Stimulated activated CD8-positive, alpha-beta memory T cell treated with anti-CD3 and anti-CD28 coated beads, Interleukin-7, amount 100 ng/mL, for 48 hours (primary cell): ENCODE measurements at regions not wholly inside any gene's neighbourhood (a gene's known extent, or its start where the extent isn't known, plus 50 kb on each side); places are given as distances from the start of the nearest gene placed in this dataset.

Source experiments
- DNase-seq, 2 donors: peaks; one replicate each; pipeline ENCODE4 v3.0.0-alpha.2; 2020; ENCODE audit warnings: low read depth in 1 of 2; ENCODE audit errors: extremely low read depth in 1 of 2

GRCh38 chr5:155068616-155069100 is 55.1 kb downstream of the KIF4B start:
- no peak for DNase-seq

GRCh38 chr5:155069961-155070360 is 56.4 kb downstream of the KIF4B start:
- no peak for DNase-seq

- no peak for DNase-seq
Observed at GRCh38 chr5:155070781-155071180, 57.2 kb downstream of the KIF4B start.

- DNase-seq = no peak
Observed at GRCh38 chr5:155076379-155076778, 62.8 kb downstream of the KIF4B start.

GRCh38 chr5:155079698-155080097 is 66.1 kb downstream of the KIF4B start:
- DNase-seq = no peak

- DNase-seq = no peak
Observed at GRCh38 chr5:155080721-155081120, 67.2 kb downstream of the KIF4B start.

GRCh38 chr5:155081618-155082017 is 68.1 kb downstream of the KIF4B start:
- no peak for DNase-seq

- no peak for DNase-seq
Observed at GRCh38 chr5:155082401-155082800, 68.8 kb downstream of the KIF4B start.

GRCh38 chr5:155085282-155085989 is 71.9 kb downstream of the KIF4B start:
- DNase-seq = no peak

- DNase-seq = no peak
Observed at GRCh38 chr5:155087036-155087435, 73.5 kb downstream of the KIF4B start.

- DNase-seq = no peak
Observed at GRCh38 chr5:155088811-155089210, 75.3 kb downstream of the KIF4B start.

- no peak for DNase-seq
Observed at GRCh38 chr5:155089643-155090042, 76.1 kb downstream of the KIF4B start.

GRCh38 chr5:155091063-155091648 is 77.6 kb downstream of the KIF4B start:
- no peak for DNase-seq

- no peak for DNase-seq
Observed at GRCh38 chr5:155091768-155092717, 78.5 kb downstream of the KIF4B start.

- no peak for DNase-seq
Observed at GRCh38 chr5:155094455-155094854, 80.9 kb downstream of the KIF4B start.

GRCh38 chr5:155097995-155098394 is 84.4 kb downstream of the KIF4B start:
- DNase-seq = no peak

- no peak for DNase-seq
Observed at GRCh38 chr5:155098433-155098832, 84.9 kb downstream of the KIF4B start.

- no peak for DNase-seq
Observed at GRCh38 chr5:155101697-155102096, 88.1 kb downstream of the KIF4B start.

- no peak for DNase-seq
Observed at GRCh38 chr5:155103146-155103545, 89.6 kb downstream of the KIF4B start.

- DNase-seq = no peak
Observed at GRCh38 chr5:155104441-155104840, 90.9 kb downstream of the KIF4B start.

GRCh38 chr5:155106221-155106620 is 92.7 kb downstream of the KIF4B start:
- DNase-seq = no peak
